Bronchial epithelial cell (primary cell): ENCODE measurements at regions not wholly inside any gene's neighbourhood (a gene's known extent, or its start where the extent isn't known, plus 50 kb on each side); places are given as distances from the start of the nearest gene placed in this dataset.

Source experiments
- DNase-seq: peaks from one replicate; pipeline ENCODE4 v3.0.0-alpha.2; 2010; ENCODE audit warnings: low read depth
- FAIRE-seq: peaks from 2 replicates; lab custom pipeline; 2011; peaks lifted over from hg19 to GRCh38; lab: Jason Lieb, UNC
- H3K27me3 ChIP-seq: 2 replicates; pipeline ENCODE4 v1.5.1; 2011; ENCODE audit warnings: low read length; ENCODE audit not compliant: control insufficient read depth, insufficient read depth
- H3K36me3 ChIP-seq: 2 replicates; pipeline ENCODE4 v1.5.1; 2011; ENCODE audit warnings: low read length; ENCODE audit not compliant: control insufficient read depth, insufficient read depth
- H3K4me3 ChIP-seq: 2 replicates; pipeline ENCODE4 v1.5.1; 2011; ENCODE audit warnings: mild to moderate bottlenecking, low read depth, low read length, control low read depth
- TF ChIP-seq, protein P1 (sequence below): IDR thresholded peaks from 2 replicates; pipeline ENCODE4 v1.5.1; 2011; ENCODE audit warnings: mild to moderate bottlenecking, moderate library complexity, low read length, control low read depth, inconsistent platforms; ENCODE audit not compliant: insufficient read depth, severe bottlenecking

GRCh38 chr22:26902401-26903029 lies 245.1 kb downstream of the MIAT start:
- TF ChIP-seq, protein P1, sequence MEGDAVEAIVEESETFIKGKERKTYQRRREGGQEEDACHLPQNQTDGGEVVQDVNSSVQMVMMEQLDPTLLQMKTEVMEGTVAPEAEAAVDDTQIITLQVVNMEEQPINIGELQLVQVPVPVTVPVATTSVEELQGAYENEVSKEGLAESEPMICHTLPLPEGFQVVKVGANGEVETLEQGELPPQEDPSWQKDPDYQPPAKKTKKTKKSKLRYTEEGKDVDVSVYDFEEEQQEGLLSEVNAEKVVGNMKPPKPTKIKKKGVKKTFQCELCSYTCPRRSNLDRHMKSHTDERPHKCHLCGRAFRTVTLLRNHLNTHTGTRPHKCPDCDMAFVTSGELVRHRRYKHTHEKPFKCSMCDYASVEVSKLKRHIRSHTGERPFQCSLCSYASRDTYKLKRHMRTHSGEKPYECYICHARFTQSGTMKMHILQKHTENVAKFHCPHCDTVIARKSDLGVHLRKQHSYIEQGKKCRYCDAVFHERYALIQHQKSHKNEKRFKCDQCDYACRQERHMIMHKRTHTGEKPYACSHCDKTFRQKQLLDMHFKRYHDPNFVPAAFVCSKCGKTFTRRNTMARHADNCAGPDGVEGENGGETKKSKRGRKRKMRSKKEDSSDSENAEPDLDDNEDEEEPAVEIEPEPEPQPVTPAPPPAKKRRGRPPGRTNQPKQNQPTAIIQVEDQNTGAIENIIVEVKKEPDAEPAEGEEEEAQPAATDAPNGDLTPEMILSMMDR, result no peak
- FAIRE-seq (no peak), DNase-seq (no peak)
- H3K4me3 ChIP-seq, result no peak overlapping the region
- peaks cover 10% of the 10 kb centered on the region for H3K27me3 ChIP-seq
- H3K36me3 ChIP-seq, result no peaks in the 10 kb centered on the region

DNA sequence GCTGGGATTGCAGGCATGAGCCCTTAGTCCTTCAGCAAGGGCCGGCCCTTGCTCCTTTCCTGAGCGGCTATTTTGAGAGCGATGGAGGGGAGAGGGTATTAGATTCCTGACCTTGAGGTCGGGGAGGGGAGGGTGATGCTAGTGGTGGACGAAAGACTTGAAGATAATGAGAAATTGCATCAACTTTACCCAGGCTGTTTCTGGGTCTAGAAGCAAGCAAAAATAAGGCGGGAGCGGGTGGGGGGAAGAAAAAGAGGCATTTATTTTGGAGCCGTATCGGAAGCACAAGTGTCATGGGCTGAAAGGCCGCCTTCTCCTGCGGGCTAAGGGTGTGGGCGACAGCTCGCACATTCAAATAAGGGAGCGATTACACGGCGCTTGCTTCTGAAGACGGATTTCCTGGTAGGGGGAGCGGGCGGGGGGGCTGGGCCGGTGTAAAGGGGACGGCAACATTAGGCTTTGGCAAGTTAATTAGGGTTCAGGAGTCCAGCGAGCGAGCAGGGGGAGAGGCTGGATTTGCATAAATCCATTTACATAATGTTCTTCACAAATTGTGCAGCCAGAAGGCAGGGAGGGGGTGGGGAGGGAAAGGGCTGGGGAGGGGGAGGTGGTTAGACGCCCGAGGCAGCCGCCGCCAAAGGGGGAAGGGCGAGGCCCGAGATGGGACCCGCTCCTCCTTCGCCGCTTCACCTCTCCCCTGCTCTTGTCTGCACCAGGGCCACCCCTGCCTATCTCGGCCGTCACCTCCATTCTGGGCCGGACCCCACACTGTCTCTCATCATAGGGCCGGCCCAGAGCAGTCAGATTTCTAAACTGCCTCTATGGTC lies 245.9 kb downstream of the MIAT start:
- DNase-seq, result no peak
- H3K4me3 ChIP-seq, result no peak overlapping the region
- TF ChIP-seq, protein P1, result no peak
- peaks cover 10% of the 10 kb centered on the region for H3K27me3 ChIP-seq
- no peaks in the 10 kb centered on the region for H3K36me3 ChIP-seq
- no peak for FAIRE-seq

- TF ChIP-seq, protein P1, result no peak
- DNase-seq (no peak), FAIRE-seq (no peak)
- Histone ChIP-seq H3K4me3 (no peak overlapping the region), H3K36me3 (no peaks in the 10 kb centered on the region), H3K27me3 (peaks cover 10% of the 10 kb centered on the region)
Measured at GRCh38 chr22:26904483-26904882, 247.1 kb downstream of the MIAT start.

DNA sequence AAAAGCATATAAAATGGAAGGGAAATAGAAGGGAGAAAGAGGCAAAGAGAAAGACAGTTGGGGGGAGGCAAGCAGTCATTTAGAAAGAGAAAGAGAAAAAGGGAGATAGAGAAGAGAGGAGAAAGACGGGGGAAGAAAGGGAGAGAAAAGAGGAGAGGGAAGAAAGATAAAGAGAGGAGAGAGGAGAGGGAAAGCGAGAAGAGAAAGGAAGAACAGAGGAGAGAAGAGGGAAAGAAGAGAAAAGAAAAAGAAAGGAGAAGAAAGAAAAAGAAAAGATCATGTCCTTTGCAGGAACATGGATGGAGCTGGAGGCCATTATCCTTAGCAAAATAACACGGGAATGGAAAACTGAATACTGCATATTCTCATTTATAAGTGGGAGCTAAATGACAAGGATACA lies 247.7 kb downstream of the MIAT start:
- no peak for DNase-seq
- no peak overlapping the region for H3K4me3 ChIP-seq
- peaks cover 10% of the 10 kb centered on the region for H3K27me3 ChIP-seq
- FAIRE-seq, result no peak
- TF ChIP-seq, protein P1, result no peak
- no peaks in the 10 kb centered on the region for H3K36me3 ChIP-seq

GRCh38 chr22:26905640-26906039 lies 248.3 kb downstream of the MIAT start:
- FAIRE-seq (no peak), DNase-seq (no peak)
- H3K4me3 ChIP-seq, result no peak overlapping the region
- peaks cover 12% of the 10 kb centered on the region for H3K27me3 ChIP-seq
- no peaks in the 10 kb centered on the region for H3K36me3 ChIP-seq
- TF ChIP-seq, protein P1, result no peak
